C4-2B (cell line): ENCODE measurements at regions not wholly inside any gene's neighbourhood (a gene's known extent, or its start where the extent isn't known, plus 50 kb on each side); places are given as distances from the start of the nearest gene placed in this dataset.

Source experiments
- CTCF ChIP-seq: fragments of 450-650 bp; conservative IDR thresholded peaks from 2 replicates; pipeline ENCODE4 v1.5.1; 2017; ENCODE audit warnings: mild to moderate bottlenecking
- ZFX ChIP-seq: fragments of 450-650 bp; IDR thresholded peaks from 2 replicates; pipeline ENCODE4 v1.6.1; 2017

GRCh38 chr1:75985827-75986226, 53.6 kb upstream of the ASB17 start:
- no peak for TF ChIP-seq CTCF
- TF ChIP-seq ZFX, result no peak
